Fibroblast of skin of right biceps (primary cell): ENCODE measurements at regions not wholly inside any gene's neighbourhood (a gene's known extent, or its start where the extent isn't known, plus 50 kb on each side); places are given as distances from the start of the nearest gene placed in this dataset.
"Not testable (repeated sequence)": the region's sequence is repeated elsewhere in the genome, so short reads cannot be mapped to it uniquely, and the experiment has no call there.

Experiments
- DNase-seq: peaks from one replicate; pipeline ENCODE4 v3.0.0-alpha.2; 2013

- no peak for DNase-seq
These were observed 81.6 kb upstream of the MANSC4 start for GRCh38 chr12:27861428-27862167.

- peak; percentile 21 for DNase-seq
These were observed 79.6 kb upstream of the MANSC4 start for GRCh38 chr12:27859648-27860047.

GRCh38 chr12:27857006-27857405, 77.0 kb upstream of the MANSC4 start:
- DNase-seq: not testable (repeated sequence)

GRCh38 chr12:27852742-27853141, 72.7 kb upstream of the MANSC4 start:
- no peak for DNase-seq
